Thoracic aorta (tissue), 2 donors: ENCODE measurements at regions not wholly inside any gene's neighbourhood (a gene's known extent, or its start where the extent isn't known, plus 50 kb on each side); places are given as distances from the start of the nearest gene placed in this dataset.

Experiments used
- ATAC-seq: fragments of 150-250 bp; one replicate; pipeline ENCODE4 v1.8.0; 2017; ENCODE audit warnings: low read depth; ENCODE audit not compliant: insufficient number of reproducible peaks, low FRiP score
- DNase-seq: peaks from one replicate; pipeline ENCODE4 v3.0.0-alpha.2; 2020; ENCODE audit warnings: low spot score
- H3K27ac ChIP-seq, 2 donors: fragments of 200-600 bp; sonication (generic); 1 replicate in 1 of 2; 2 replicates in 1 of 2; pipeline ENCODE4 v1.5.1; 2016; ENCODE audit warnings: mild to moderate bottlenecking in 2 of 2, moderate library complexity in 2 of 2
- H3K27me3 ChIP-seq: fragments of 200-600 bp; sonication (generic); replicated peaks from 2 replicates; pipeline ENCODE4 v1.6.0; 2016; ENCODE audit warnings: mild to moderate bottlenecking; ENCODE audit not compliant: insufficient read depth
- H3K36me3 ChIP-seq: fragments of 200-600 bp; sonication (generic); one replicate; pipeline ENCODE4 v1.5.1; 2016
- H3K4me1 ChIP-seq, 2 donors: fragments of 200-600 bp; sonication (generic); 1 replicate in 1 of 2; 2 replicates in 1 of 2; pipeline versions ENCODE4 v1.5.1 to v1.6.0; 2016; ENCODE audit warnings: low read depth in 2 of 2, mild to moderate bottlenecking in 1 of 2; ENCODE audit not compliant: control insufficient read depth in 1 of 2
- H3K4me3 ChIP-seq: fragments of 200-600 bp; sonication (generic); 2 replicates; pipeline ENCODE4 v1.5.1; 2016; ENCODE audit warnings: mild to moderate bottlenecking
- H3K9me3 ChIP-seq: fragments of 200-600 bp; sonication (generic); 2 replicates; pipeline ENCODE4 v1.5.1; 2016
- TF ChIP-seq, protein P1 (sequence below): fragments of 200-600 bp; sonication (generic); IDR thresholded peaks from one replicate; pipeline ENCODE4 v1.5.1; 2019; ENCODE audit warnings: antibody characterized with exemption

DNA sequence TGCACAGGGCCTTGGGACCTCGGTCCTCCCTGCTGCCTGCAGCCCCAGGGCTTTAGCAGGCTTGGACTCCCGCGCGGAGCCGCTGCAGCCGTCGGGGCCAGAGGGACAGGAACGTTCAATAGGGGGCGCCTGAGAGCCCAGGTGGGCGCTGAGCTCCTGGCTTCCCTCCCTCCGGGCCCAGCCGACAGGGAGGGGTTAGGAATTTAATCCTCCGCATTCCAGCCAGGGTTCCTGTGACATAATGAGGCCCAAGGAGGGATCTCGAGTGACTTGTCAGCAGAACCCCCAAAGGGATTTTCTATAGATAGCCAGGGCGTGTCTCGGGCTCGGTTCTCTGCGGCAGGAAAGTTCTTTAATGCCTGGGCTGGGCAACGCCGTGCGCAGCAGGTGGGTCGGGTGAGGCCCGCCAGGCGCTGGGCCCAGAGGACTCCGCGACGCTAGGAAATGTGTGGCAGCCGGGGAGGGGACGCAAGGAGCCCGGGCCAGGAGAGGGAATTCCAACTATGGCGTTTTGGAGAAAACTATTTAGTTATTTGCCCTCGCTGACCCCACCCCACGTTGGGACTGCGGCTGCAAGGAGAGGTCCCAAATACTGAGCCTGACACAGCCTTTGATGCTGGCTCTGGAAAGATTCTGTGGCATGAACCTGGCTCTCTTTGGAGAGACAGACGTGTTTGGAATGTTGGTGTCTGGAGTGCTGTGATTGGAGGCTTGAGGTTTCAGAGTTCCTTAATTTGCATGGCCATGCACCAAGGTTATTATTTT is 285.2 kb upstream of the GATB start:
- TF ChIP-seq, protein P1, sequence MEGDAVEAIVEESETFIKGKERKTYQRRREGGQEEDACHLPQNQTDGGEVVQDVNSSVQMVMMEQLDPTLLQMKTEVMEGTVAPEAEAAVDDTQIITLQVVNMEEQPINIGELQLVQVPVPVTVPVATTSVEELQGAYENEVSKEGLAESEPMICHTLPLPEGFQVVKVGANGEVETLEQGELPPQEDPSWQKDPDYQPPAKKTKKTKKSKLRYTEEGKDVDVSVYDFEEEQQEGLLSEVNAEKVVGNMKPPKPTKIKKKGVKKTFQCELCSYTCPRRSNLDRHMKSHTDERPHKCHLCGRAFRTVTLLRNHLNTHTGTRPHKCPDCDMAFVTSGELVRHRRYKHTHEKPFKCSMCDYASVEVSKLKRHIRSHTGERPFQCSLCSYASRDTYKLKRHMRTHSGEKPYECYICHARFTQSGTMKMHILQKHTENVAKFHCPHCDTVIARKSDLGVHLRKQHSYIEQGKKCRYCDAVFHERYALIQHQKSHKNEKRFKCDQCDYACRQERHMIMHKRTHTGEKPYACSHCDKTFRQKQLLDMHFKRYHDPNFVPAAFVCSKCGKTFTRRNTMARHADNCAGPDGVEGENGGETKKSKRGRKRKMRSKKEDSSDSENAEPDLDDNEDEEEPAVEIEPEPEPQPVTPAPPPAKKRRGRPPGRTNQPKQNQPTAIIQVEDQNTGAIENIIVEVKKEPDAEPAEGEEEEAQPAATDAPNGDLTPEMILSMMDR = peak; percentile 38
- Histone ChIP-seq H3K36me3 (no peaks in the 10 kb centered on the region), H3K27ac (peak overlapping the region; percentile 9 to 35), H3K27me3 (no peaks in the 10 kb centered on the region), H3K4me1 (peaks cover 5 to 11% of the 10 kb centered on the region in 2 donors), H3K9me3 (no peaks in the 10 kb centered on the region), H3K4me3 (peak overlapping the region; percentile 57)
- ATAC-seq = no peak
- no peak for DNase-seq

GRCh38 chr4:152045449-152045806 is 284.6 kb upstream of the GATB start:
- no peaks in the 10 kb centered on the region for H3K36me3 ChIP-seq
- no peak for ATAC-seq
- no peak for DNase-seq
- TF ChIP-seq, protein P1 = no peak
- no peaks in the 10 kb centered on the region for H3K27me3 ChIP-seq
- H3K9me3 ChIP-seq = no peaks in the 10 kb centered on the region
- H3K4me3 ChIP-seq = peak overlapping the region; percentile 57
- H3K4me1 ChIP-seq = peaks cover 5 to 11% of the 10 kb centered on the region in 2 donors
- peak overlapping the region in 1 of 2 donors; percentile 9 for H3K27ac ChIP-seq

- H3K36me3 ChIP-seq = no peaks in the 10 kb centered on the region
- DNase-seq (no peak), ATAC-seq (no peak)
- H3K4me1 ChIP-seq = peaks cover 5 to 11% of the 10 kb centered on the region in 2 donors
- H3K4me3 ChIP-seq = no peak overlapping the region
- no peak overlapping the region for H3K27ac ChIP-seq
- TF ChIP-seq, protein P1 = no peak
- H3K27me3 ChIP-seq = no peaks in the 10 kb centered on the region
- no peaks in the 10 kb centered on the region for H3K9me3 ChIP-seq
These were observed 283.7 kb upstream of the GATB start for GRCh38 chr4:152044331-152045036.

DNA sequence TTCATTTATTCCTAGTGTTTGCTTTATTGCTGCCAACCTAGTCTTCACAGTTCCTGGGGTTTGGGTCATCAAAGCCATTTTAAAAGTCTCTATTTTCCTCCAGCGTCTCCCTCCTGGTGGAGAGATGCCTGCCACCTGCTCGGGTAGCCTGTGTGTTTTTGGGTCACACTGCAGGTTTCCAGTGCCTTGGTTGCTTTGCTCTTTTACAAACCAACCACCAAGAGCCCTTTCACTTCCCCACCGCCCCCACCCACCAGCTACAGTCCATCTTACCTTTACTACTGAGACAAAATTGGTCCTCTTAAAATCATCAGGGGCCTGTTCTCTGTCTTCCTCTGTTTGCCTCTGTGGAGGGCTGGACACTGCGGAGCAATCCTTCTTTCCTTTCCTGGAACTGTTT is 280.5 kb upstream of the GATB start:
- TF ChIP-seq, protein P1 = no peak
- ATAC-seq = no peak
- no peaks in the 10 kb centered on the region for H3K9me3 ChIP-seq
- DNase-seq = no peak
- no peak overlapping the region for H3K4me3 ChIP-seq
- H3K36me3 ChIP-seq = no peaks in the 10 kb centered on the region
- H3K27ac ChIP-seq = no peak overlapping the region
- H3K27me3 ChIP-seq = no peaks in the 10 kb centered on the region
- H3K4me1 ChIP-seq = peaks cover 5 to 40% of the 10 kb centered on the region in 2 donors

- H3K9me3 ChIP-seq = no peaks in the 10 kb centered on the region
- H3K36me3 ChIP-seq = no peaks in the 10 kb centered on the region
- peaks cover 0 to 36% of the 10 kb centered on the region in 2 donors for H3K4me1 ChIP-seq
- ATAC-seq (no peak), DNase-seq (no peak)
- H3K27ac ChIP-seq = no peak overlapping the region
- H3K4me3 ChIP-seq = no peak overlapping the region
- TF ChIP-seq, protein P1 = no peak
- H3K27me3 ChIP-seq = no peaks in the 10 kb centered on the region
These were observed 278.9 kb upstream of the GATB start for GRCh38 chr4:152039691-152040090.
